ENCODE measurements at regions not wholly inside any gene's neighbourhood (a gene's known extent, or its start where the extent isn't known, plus 50 kb on each side); places are given as distances from the start of the nearest gene placed in this dataset.

DNA sequence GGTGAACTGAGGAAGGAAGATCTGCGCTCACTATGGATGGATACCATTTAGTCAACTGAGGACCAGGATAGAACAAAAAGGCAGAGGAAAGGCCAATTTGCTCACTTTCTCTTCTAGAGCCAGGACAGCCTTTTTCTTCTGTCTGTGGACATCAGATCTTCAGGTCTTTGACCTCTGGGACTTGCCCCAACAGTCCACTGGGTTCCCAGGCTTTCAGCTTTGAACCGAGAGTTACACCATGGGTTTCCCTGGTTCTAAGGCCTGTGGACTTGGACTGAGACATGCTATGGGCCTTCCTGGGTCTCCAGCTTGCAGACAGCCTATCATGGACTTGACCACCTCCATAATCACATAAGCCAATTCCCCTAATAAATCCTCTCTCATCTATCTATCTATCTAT, 232.0 kb downstream of the IPO8 start:
- H3K27me3 ChIP-seq = no peaks in the 10 kb centered on the region
- no peaks in the 10 kb centered on the region for H3K36me3 ChIP-seq
- H3K4me1 ChIP-seq = no peaks in the 10 kb centered on the region
- no peak overlapping the region for H3K4me3 ChIP-seq (ENCODE audit: low read depth, low read length)
- no peak for DNase-seq
- TF ChIP-seq, protein P1, sequence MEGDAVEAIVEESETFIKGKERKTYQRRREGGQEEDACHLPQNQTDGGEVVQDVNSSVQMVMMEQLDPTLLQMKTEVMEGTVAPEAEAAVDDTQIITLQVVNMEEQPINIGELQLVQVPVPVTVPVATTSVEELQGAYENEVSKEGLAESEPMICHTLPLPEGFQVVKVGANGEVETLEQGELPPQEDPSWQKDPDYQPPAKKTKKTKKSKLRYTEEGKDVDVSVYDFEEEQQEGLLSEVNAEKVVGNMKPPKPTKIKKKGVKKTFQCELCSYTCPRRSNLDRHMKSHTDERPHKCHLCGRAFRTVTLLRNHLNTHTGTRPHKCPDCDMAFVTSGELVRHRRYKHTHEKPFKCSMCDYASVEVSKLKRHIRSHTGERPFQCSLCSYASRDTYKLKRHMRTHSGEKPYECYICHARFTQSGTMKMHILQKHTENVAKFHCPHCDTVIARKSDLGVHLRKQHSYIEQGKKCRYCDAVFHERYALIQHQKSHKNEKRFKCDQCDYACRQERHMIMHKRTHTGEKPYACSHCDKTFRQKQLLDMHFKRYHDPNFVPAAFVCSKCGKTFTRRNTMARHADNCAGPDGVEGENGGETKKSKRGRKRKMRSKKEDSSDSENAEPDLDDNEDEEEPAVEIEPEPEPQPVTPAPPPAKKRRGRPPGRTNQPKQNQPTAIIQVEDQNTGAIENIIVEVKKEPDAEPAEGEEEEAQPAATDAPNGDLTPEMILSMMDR (IDR thresholded peaks at IDR 0.05; ENCODE audit: low read depth, low read length) = no peak
- no peaks in the 10 kb centered on the region for H3K9me3 ChIP-seq

DNA sequence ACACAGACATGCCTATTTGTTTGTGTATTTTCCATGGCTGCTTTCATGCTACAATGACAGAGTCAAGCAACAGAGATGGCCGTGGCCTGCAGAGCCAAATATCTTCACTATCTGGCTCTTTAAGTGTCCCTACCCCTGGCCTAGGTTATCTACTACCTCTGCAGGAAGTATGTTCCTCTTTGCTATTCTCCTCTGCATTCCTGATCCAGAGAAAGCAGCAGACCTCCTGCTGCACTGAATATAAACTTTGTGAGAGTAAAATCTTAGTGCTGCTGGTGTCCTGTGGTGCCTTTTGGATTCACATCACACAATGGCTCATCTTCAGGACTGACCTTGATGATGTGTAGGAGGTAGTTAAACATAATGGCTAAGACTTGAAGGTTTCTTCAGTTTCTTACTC, 233.4 kb downstream of the IPO8 start:
- no peaks in the 10 kb centered on the region for H3K27me3 ChIP-seq
- H3K4me3 ChIP-seq (ENCODE audit: low read depth, low read length) = no peak overlapping the region
- H3K9me3 ChIP-seq = no peaks in the 10 kb centered on the region
- H3K36me3 ChIP-seq = no peaks in the 10 kb centered on the region
- H3K4me1 ChIP-seq = no peaks in the 10 kb centered on the region
- TF ChIP-seq, protein P1 (IDR thresholded peaks at IDR 0.05; ENCODE audit: low read depth, low read length) = no peak
- DNase-seq = no peak

DNA sequence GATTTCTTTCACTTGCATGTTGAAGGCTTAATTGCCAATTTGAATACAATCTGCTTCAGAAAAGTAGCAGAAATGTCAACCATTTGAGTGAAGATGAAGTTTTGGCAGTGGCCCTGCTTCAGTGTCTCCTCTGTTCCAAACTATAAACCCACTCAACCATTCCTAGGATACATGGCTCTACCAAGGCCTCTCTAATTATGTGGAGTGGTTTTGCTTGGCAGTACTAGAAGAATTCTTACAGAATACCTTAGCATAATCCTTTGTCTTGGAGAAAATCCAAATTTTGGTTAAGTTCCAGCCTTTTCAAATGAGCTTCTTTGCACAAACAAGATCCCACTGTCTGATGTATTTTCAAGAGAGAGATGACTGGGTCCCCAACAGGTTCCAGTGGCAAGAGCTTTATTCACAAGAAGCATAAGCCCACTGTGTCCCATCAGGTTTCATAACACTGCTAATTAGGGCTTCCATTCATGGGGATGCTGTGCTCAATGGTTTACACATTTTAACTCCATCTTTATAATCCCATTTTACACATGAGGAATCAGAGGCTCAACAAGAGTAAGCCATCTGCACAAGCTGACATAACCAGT, 234.5 kb downstream of the IPO8 start:
- Histone ChIP-seq H3K36me3 (no peaks in the 10 kb centered on the region), H3K9me3 (no peaks in the 10 kb centered on the region), H3K27me3 (no peaks in the 10 kb centered on the region), H3K4me1 (no peaks in the 10 kb centered on the region), H3K4me3 (ENCODE audit: low read depth, low read length) (no peak overlapping the region)
- TF ChIP-seq, protein P1 (IDR thresholded peaks at IDR 0.05; ENCODE audit: low read depth, low read length) = no peak
- DNase-seq = no peak

DNA sequence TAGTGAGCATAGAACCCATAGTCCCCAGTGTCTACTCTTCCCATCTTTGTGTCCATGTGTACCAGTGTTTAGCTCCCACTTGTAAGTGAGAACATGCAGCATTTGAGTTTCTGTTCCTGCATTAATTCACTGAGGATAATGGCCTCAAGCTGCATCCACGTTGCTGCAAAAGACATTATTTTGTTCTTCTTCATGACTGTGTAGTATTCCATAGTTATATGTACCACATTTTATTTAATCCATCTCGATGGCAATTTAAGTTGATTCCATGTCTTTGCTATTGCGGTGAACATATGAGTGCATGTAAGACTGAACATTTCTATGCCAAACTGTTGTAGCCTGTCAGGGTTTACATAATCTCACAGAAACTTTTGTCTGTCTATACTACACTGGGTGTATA, 237.2 kb downstream of the IPO8 start:
- Histone ChIP-seq H3K4me1 (no peaks in the 10 kb centered on the region), H3K4me3 (ENCODE audit: low read depth, low read length) (no peak overlapping the region), H3K27me3 (no peaks in the 10 kb centered on the region), H3K9me3 (no peaks in the 10 kb centered on the region), H3K36me3 (no peaks in the 10 kb centered on the region)
- TF ChIP-seq, protein P1 (IDR thresholded peaks at IDR 0.05; ENCODE audit: low read depth, low read length) = no peak
- no peak for DNase-seq

DNA sequence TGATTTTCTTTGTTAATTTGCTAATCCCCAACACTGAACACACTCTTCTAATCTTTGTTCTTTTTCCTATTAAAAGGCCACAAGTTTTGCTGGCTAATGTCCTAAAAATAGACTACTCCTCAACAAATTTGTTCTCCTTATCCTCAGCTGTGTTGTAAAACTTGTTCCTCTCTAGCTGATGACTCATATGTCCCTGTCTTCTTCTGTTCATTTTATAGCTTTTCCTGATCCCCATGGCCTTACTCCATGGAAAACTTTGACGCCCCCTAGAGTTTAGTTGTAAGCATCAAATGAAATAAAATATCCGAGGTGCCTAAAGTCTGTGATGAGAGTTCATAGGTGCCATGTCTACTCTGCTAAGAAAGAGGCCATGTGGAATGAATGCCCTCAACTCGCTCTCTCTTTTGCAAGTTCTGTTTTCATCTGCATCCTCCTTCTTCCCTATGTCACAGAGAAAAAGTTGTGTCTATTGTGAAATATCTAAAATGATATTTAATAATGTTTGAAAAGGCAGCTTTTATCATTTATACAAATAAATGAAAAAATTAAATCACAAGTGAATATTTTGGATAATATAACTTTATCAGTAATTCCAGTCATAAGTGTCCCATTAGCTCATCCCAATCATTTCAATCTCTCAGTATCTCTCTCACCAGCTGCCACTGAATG, 237.9 kb downstream of the IPO8 start:
- no peak for DNase-seq
- no peaks in the 10 kb centered on the region for H3K4me1 ChIP-seq
- no peaks in the 10 kb centered on the region for H3K36me3 ChIP-seq
- no peaks in the 10 kb centered on the region for H3K27me3 ChIP-seq
- no peaks in the 10 kb centered on the region for H3K9me3 ChIP-seq
- no peak overlapping the region for H3K4me3 ChIP-seq (ENCODE audit: low read depth, low read length)
- TF ChIP-seq, protein P1 (IDR thresholded peaks at IDR 0.05; ENCODE audit: low read depth, low read length) = peak; percentile 54

DNA sequence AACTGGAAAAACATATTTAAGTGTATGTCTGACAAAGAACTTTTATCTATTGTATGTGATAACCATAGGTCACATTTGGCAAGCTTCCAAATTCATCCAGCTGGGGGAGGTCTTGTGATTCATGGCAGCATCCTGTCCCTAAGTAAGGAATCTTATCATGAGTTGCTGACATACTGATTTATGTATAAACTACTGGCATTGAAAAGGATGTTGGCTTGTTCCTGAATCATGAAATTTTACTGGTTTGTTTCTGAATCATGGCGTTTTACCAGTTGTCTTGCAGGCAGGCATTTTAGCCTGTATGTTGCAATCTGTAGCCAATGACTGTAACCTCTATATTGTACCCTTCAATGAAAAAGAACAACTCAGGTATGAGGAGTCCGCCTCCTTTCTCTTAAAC, 244.8 kb downstream of the IPO8 start:
- peak; percentile 64 for DNase-seq
- no peaks in the 10 kb centered on the region for H3K36me3 ChIP-seq
- no peaks in the 10 kb centered on the region for H3K9me3 ChIP-seq
- no peak overlapping the region for H3K4me3 ChIP-seq (ENCODE audit: low read depth, low read length)
- H3K4me1 ChIP-seq = no peaks in the 10 kb centered on the region; the same call in 1 of the 2 replicates
- TF ChIP-seq, protein P1 (IDR thresholded peaks at IDR 0.05; ENCODE audit: low read depth, low read length) = no peak
- H3K27me3 ChIP-seq = no peaks in the 10 kb centered on the region

Data from BE2C (cell line).